WERI-Rb-1 (cell line): ENCODE measurements at regions not wholly inside any gene's neighbourhood (a gene's known extent, or its start where the extent isn't known, plus 50 kb on each side); places are given as distances from the start of the nearest gene placed in this dataset.
A peak's percentile ranks its signal among the peaks of the same experiment; 100 is the strongest.

Experiments used
- DNase-seq: peaks from one replicate; pipeline ENCODE4 v3.0.0-alpha.2; 2020
- H3K27ac ChIP-seq: fragments of 250-450 bp; sonication (Bioruptor Pico); 2 replicates; pipeline ENCODE4 v1.5.1; 2020; ENCODE audit warnings: mild to moderate bottlenecking, moderate library complexity
- H3K27me3 ChIP-seq: fragments of 250-450 bp; sonication (Bioruptor Pico); 2 replicates; pipeline ENCODE4 v1.5.1; 2021; ENCODE audit warnings: mild to moderate bottlenecking, low read depth, moderate library complexity; ENCODE audit not compliant: insufficient read depth, severe bottlenecking
- H3K36me3 ChIP-seq: fragments of 250-450 bp; sonication (Bioruptor Pico); 2 replicates; pipeline ENCODE4 v1.5.1; 2020; ENCODE audit warnings: mild to moderate bottlenecking, moderate library complexity
- H3K4me3 ChIP-seq: 2 replicates; pipeline ENCODE4 v1.5.1; 2011; ENCODE audit warnings: low read depth, mild to moderate bottlenecking, control low read depth, low read length
- H3K9me3 ChIP-seq: fragments of 250-450 bp; sonication (Bioruptor Pico); 2 replicates; pipeline ENCODE4 v1.5.1; 2021; ENCODE audit warnings: mild to moderate bottlenecking, moderate library complexity; ENCODE audit not compliant: severe bottlenecking
- TF ChIP-seq, protein P1 (sequence below): IDR thresholded peaks from 2 replicates; pipeline ENCODE4 v1.5.1; 2011; ENCODE audit warnings: low read depth, mild to moderate bottlenecking, control low read depth, inconsistent platforms, low read length

- Histone ChIP-seq H3K27me3 (no peaks in the 10 kb centered on the region), H3K27ac (no peak overlapping the region), H3K4me3 (peak overlapping the region; percentile 23), H3K9me3 (peaks cover 4% of the 10 kb centered on the region), H3K36me3 (no peaks in the 10 kb centered on the region)
- TF ChIP-seq, protein P1, sequence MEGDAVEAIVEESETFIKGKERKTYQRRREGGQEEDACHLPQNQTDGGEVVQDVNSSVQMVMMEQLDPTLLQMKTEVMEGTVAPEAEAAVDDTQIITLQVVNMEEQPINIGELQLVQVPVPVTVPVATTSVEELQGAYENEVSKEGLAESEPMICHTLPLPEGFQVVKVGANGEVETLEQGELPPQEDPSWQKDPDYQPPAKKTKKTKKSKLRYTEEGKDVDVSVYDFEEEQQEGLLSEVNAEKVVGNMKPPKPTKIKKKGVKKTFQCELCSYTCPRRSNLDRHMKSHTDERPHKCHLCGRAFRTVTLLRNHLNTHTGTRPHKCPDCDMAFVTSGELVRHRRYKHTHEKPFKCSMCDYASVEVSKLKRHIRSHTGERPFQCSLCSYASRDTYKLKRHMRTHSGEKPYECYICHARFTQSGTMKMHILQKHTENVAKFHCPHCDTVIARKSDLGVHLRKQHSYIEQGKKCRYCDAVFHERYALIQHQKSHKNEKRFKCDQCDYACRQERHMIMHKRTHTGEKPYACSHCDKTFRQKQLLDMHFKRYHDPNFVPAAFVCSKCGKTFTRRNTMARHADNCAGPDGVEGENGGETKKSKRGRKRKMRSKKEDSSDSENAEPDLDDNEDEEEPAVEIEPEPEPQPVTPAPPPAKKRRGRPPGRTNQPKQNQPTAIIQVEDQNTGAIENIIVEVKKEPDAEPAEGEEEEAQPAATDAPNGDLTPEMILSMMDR = peak; percentile 90
- DNase-seq = peak; percentile 54
Observed at GRCh38 chr16:48054881-48055601, 100.8 kb downstream of the ABCC12 start.

- no peaks in the 10 kb centered on the region for H3K27me3 ChIP-seq
- DNase-seq = no peak
- no peak overlapping the region for H3K4me3 ChIP-seq
- H3K9me3 ChIP-seq = no peaks in the 10 kb centered on the region
- H3K36me3 ChIP-seq = no peaks in the 10 kb centered on the region
- H3K27ac ChIP-seq = no peak overlapping the region
- TF ChIP-seq, protein P1 = no peak
Observed at GRCh38 chr16:48053418-48053745, 102.4 kb downstream of the ABCC12 start.

DNA sequence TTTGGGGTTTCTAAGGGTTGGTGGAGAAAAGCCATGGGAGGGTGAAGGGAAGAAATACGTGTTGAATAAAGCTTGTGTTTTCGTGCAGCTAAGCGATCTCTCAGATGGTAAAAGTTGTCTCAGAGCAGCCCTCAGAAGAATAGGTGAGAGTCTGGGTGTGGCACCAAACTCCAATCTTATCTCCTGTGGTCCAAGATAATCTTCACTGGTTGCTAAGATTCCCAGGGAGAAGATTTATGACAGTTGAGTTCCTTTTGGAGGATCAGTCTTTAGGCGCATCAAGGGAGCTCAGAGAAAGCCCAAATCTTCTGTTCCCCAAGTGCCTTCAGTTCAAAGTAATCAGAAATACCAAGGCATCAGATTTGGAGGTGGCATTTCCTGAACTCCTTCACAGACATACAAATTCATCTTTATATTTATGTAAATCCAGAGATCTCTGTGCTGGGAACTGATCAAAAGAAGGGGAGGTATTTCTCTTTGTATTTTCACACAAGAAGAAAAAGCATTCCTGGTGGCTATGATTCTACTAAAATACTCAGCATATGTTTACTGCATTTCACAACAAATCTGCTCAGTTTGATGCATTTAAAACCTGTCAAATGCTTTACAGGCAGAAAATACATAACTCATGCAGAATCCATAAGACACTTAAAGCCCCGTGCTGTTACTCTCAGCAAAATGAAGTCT, 102.9 kb downstream of the ABCC12 start:
- TF ChIP-seq, protein P1 = no peak
- Histone ChIP-seq H3K27me3 (no peaks in the 10 kb centered on the region), H3K9me3 (no peaks in the 10 kb centered on the region), H3K27ac (no peak overlapping the region), H3K36me3 (no peaks in the 10 kb centered on the region), H3K4me3 (no peak overlapping the region)
- DNase-seq = no peak

GRCh38 chr16:48050871-48051270, 104.9 kb downstream of the ABCC12 start:
- no peak overlapping the region for H3K4me3 ChIP-seq
- TF ChIP-seq, protein P1 = no peak
- no peaks in the 10 kb centered on the region for H3K36me3 ChIP-seq
- DNase-seq = no peak
- H3K27me3 ChIP-seq = no peaks in the 10 kb centered on the region
- no peaks in the 10 kb centered on the region for H3K9me3 ChIP-seq
- no peak overlapping the region for H3K27ac ChIP-seq

- Histone ChIP-seq H3K27ac (no peak overlapping the region), H3K27me3 (no peaks in the 10 kb centered on the region), H3K4me3 (no peak overlapping the region), H3K36me3 (no peaks in the 10 kb centered on the region), H3K9me3 (no peaks in the 10 kb centered on the region)
- no peak for DNase-seq
- TF ChIP-seq, protein P1 = no peak
Observed at GRCh38 chr16:48049847-48050246, 105.9 kb downstream of the ABCC12 start.
